Activated naive CD4-positive, alpha-beta T cell treated with anti-CD3 and anti-CD28 coated beads for 36 hours (primary cell): ENCODE measurements at regions not wholly inside any gene's neighbourhood (a gene's known extent, or its start where the extent isn't known, plus 50 kb on each side); places are given as distances from the start of the nearest gene placed in this dataset.

Source experiments
- CTCF ChIA-PET: fragments of 350-600 bp; sonication (Branson Sonifier 250); formaldehyde crosslinking; loops from one replicate; lab custom pipeline; 2021; ENCODE audit warnings: antibody characterized with exemption; lab: Charles Lee
- DNase-seq: peaks from one replicate; pipeline ENCODE4 v3.0.0-alpha.2; 2020
- H3K27ac Mint-ChIP-seq: one replicate; pipeline ENCODE4 v1.8.0; 2021; ENCODE audit warnings: mild to moderate bottlenecking, mixed read lengths
- H3K27me3 Mint-ChIP-seq: one replicate; pipeline ENCODE4 v1.8.0; 2021; ENCODE audit warnings: low read depth, mixed read lengths
- H3K36me3 Mint-ChIP-seq: one replicate; pipeline ENCODE4 v1.8.0; 2021; ENCODE audit warnings: low read depth, mixed read lengths
- H3K4me1 Mint-ChIP-seq: one replicate; pipeline ENCODE4 v1.8.0; 2021; ENCODE audit warnings: low read depth, mixed read lengths
- H3K4me3 Mint-ChIP-seq: one replicate; pipeline ENCODE4 v1.8.0; 2021; ENCODE audit warnings: mild to moderate bottlenecking, moderate library complexity, mixed read lengths
- H3K9me3 Mint-ChIP-seq: one replicate; pipeline ENCODE4 v1.8.0; 2021; ENCODE audit warnings: mixed read lengths
- intact Hi-C: fragments of 100-400 bp; cut with micrococcal nuclease; formaldehyde crosslinking; loops from one replicate; pipeline ENCODE4 v1.15.1; 2023

DNA sequence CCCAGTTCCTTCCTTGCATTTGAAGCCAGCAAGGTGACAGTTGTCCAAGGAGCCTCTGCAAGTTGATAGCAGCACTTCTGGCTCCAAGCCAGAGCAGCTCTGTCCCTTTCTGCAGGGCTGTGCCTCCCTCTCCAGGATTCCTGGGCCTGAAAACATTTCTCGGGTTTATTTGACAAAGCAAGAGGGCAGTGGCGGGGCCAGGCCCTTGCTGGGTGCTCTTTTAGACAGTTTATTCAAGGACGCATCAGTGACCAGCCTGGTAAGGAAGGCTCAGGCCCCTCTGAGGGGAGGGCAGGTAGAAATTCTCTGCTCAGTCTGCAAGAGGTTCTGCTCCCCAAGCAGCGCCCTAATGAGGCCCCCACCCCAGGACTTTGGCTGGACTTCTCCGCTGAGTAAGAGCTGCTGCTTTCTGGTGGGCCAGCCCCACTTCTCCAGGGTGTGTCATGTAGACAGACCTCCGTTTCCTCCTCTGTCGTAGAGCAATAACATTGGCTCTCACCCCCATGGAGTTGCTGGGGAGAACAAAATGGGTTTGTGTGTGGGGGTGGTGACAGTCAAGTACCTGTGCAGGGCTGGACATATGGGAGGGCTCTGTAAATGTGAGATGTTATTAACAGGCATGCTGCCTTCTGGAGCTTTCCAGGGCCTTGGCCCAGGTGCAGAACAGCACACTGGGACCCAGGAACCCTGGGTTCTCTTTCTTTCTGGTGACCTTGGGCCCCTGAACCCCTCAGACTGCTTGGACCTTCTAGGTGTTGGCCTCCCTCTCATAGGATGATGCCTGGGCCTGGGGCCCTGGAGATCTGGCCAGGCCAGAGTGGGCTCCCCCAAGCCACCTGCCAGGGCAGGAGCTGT lies 146.2 kb upstream of the TLE3 start:
- intact Hi-C loops, result no loop called here
- H3K36me3 Mint-ChIP-seq, result no peaks in the 10 kb centered on the region
- H3K9me3 Mint-ChIP-seq, result no peaks in the 10 kb centered on the region
- H3K4me3 Mint-ChIP-seq, result no peak overlapping the region
- H3K4me1 Mint-ChIP-seq, result peaks cover 67% of the 10 kb centered on the region
- DNase-seq, result no peak
- no peaks in the 10 kb centered on the region for H3K27me3 Mint-ChIP-seq
- no peak overlapping the region for H3K27ac Mint-ChIP-seq
- CTCF ChIA-PET, result no interaction called here

DNA sequence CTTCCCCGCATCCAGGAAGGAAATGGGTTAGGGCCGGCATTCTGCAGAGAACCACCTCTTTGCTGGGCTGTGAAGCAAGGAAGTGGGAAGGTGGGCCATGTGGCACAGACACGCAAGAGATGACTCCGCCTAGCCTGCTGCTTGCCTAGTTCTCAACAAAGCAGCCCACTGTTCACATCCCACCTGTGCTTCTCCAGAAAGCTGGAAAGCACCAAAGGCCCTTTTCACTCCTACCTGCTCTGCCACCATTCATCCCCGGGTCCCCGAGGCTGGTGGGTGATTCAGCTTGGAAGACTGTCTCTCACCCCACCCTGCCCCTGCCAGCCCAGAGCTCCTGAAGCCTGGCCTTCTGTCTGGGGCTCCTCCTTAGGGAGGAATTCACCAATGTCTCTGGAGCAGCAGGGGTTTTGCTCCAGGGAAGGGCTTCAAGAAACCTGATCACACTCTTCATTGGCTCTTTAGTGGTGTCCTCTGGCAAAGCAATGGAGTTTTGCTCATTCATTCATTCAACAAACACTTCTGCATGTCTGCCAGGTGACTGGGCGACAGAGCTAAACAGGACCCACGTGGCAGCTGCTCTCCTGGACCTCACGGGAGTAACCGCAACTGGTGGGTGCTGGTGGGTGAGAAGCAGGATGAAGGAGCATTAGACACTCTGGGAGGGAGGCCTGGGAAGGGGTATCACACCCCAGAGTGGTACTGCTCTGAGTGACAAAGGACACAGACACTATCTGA lies 145.4 kb upstream of the TLE3 start:
- peak; percentile 36 for DNase-seq
- Mint-ChIP-seq H3K27ac (no peak overlapping the region), H3K4me1 (peaks cover 60% of the 10 kb centered on the region), H3K9me3 (no peaks in the 10 kb centered on the region), H3K4me3 (no peak overlapping the region), H3K36me3 (no peaks in the 10 kb centered on the region), H3K27me3 (no peaks in the 10 kb centered on the region)
- CTCF ChIA-PET, result no interaction called here
- intact Hi-C loops, result no loop called here

DNA sequence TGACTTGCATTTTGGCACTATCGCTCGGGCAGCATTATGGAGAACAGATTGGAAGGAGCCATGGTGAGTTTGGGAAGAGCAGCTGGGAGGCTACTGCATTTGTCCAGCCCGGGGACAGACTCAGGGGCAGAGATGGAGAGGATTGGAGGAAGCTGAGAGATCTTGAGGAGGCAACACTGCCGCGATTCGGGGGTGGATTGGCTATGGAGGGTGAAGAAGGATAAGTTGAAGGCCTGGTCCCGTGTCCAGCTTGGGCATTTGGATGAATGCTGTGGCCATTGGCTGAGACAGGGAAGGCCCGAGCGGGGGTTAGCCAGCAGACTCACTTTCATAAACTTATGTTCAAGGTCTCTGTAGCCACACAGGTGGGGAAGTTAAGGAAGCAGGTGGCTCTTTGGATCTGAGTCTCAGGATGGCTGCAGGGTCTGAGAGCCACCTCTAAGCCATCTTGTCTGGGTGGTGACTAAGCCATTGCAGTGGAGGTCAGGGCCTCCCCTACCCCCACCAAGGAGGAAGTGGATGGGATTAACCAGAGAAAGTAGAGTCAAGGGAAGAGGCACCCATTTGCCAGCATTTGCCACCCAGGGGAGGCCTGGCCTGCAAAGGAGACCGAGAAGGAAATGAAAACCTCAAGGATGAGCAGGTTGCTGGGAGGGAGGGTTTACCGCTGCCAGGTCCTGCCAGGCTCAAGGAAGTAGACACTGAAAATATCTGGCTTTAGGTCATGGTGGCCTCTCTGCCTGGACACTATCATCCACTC lies 144.0 kb upstream of the TLE3 start:
- intact Hi-C loops, result loop anchor here (2.0 kb wide), 3 partner anchors 101 to 263 kb away; no protein-coding TSS in a partner anchor
- CTCF ChIA-PET, result no interaction called here
- Mint-ChIP-seq H3K27ac (no peak overlapping the region), H3K4me1 (peaks cover 52% of the 10 kb centered on the region), H3K9me3 (no peaks in the 10 kb centered on the region), H3K36me3 (no peaks in the 10 kb centered on the region), H3K4me3 (no peak overlapping the region), H3K27me3 (peaks cover 2% of the 10 kb centered on the region)
- no peak for DNase-seq

DNA sequence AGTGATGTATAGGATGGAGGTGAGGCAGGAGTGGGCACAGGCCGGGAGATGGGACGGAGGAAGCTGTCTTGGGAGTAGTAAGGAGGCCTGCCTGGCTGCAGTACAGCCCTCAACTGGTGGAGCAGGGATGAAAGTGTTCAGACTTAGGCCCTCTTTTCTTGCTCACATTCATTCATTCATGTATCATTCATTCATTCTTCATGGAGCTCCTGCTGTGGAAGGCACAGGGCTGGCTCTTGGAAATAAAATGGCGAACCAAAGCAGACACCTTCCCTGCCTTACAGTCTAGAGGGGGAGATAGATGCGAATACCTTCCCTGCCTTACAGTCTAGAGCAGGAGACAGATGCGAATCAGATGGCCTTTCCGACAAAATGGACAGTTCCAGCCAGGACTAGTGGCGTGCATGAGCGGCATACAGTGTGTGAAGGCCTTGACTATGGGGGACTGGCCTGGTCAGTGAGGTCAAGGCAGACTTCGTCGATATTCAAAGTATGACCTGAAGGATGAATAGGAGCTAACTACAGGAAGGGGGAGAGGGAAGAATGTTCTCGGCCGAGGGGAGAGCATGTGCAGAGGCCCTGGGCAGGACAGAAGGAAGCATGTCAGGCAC lies 143.2 kb upstream of the TLE3 start:
- peaks cover 2% of the 10 kb centered on the region for H3K27me3 Mint-ChIP-seq
- CTCF ChIA-PET, result interaction anchor here (0.7 kb wide), 1 partner anchor 217 kb away, joined by 3 read pairs; no protein-coding TSS in a partner anchor
- no peak overlapping the region for H3K4me3 Mint-ChIP-seq
- no peak for DNase-seq
- no peak overlapping the region for H3K27ac Mint-ChIP-seq
- H3K4me1 Mint-ChIP-seq, result peaks cover 52% of the 10 kb centered on the region
- H3K36me3 Mint-ChIP-seq, result no peaks in the 10 kb centered on the region
- H3K9me3 Mint-ChIP-seq, result no peaks in the 10 kb centered on the region
- intact Hi-C loops, result loop anchor here (1.0 to 2.0 kb wide), 5 partner anchors 17 to 264 kb away; no protein-coding TSS in a partner anchor

DNA sequence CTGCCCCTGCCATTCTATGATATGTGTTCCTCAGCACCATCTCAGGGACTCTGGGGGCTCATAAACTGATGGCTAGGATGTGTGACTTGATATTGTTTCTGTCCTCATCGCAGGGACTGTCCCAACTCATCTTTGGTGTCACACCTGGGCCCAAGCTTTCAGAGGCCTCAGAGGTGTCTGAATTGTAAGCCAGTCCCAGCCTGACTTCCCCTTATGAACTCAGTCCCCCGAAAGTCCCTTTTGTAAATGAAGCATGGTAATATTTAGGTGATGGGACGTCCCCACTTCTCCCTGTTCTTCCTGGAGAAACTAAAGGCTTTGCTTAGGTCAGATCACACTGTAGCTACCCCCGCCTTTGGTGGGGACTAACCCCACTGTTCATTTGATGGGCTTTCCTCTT lies 142.4 kb upstream of the TLE3 start:
- Mint-ChIP-seq H3K27ac (no peak overlapping the region), H3K36me3 (no peaks in the 10 kb centered on the region), H3K4me1 (peaks cover 56% of the 10 kb centered on the region), H3K27me3 (peaks cover 2% of the 10 kb centered on the region), H3K9me3 (no peaks in the 10 kb centered on the region), H3K4me3 (no peak overlapping the region)
- intact Hi-C loops, result loop anchor here (1.0 to 2.0 kb wide), 5 partner anchors 18 to 265 kb away; no protein-coding TSS in a partner anchor
- CTCF ChIA-PET, result no interaction called here
- peak; percentile 84 for DNase-seq

DNA sequence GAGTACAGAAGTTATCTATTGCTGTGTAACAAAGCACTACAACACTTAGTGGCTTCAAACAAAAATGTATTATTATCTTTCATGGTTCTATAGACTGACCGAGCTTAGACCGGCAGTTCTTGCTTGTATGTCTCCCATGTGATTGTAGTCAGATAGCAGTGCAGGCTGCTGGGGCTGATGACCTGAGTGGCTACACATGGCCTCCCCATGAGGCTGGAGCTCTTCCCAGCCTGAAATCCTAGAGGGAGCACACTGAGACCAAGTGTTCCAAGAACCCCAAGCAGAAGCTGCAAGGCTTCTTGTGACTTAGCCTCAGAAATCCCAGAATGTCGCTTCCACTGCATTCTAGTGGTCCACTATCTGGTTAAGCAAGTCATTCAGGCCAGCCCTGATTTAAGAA lies 141.2 kb upstream of the TLE3 start:
- intact Hi-C loops, result loop anchor here (10.0 kb wide), 1 partner anchor 524 kb away; no protein-coding TSS in a partner anchor
- H3K27me3 Mint-ChIP-seq, result peaks cover 2% of the 10 kb centered on the region
- DNase-seq, result no peak
- H3K36me3 Mint-ChIP-seq, result no peaks in the 10 kb centered on the region
- H3K4me3 Mint-ChIP-seq, result no peak overlapping the region
- CTCF ChIA-PET, result interaction anchor here (0.8 kb wide), 1 partner anchor 20 kb away, joined by 3 read pairs; no protein-coding TSS in a partner anchor
- H3K9me3 Mint-ChIP-seq, result no peaks in the 10 kb centered on the region
- H3K4me1 Mint-ChIP-seq, result peaks cover 66% of the 10 kb centered on the region
- no peak overlapping the region for H3K27ac Mint-ChIP-seq

DNA sequence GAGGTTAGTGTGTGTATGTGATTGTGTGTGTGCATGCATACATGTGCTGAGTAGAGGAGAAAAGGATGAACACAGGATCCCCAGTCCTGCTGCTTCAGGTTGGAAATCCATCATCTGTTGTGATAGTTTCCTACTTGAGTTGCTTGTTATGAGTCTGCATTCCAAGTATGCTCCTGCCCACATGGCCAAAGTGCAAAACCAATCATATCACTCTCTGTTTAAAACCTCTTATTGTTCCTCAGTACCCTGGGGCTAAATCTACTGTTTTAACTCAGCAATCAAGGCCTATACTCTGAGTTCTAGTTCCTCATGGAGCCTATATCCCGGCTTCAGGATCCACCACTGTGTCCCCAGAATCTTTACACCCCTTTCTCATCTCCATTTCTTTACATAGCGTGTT lies 139.9 kb upstream of the TLE3 start:
- Mint-ChIP-seq H3K27ac (no peak overlapping the region), H3K4me1 (peaks cover 53% of the 10 kb centered on the region)

DNA sequence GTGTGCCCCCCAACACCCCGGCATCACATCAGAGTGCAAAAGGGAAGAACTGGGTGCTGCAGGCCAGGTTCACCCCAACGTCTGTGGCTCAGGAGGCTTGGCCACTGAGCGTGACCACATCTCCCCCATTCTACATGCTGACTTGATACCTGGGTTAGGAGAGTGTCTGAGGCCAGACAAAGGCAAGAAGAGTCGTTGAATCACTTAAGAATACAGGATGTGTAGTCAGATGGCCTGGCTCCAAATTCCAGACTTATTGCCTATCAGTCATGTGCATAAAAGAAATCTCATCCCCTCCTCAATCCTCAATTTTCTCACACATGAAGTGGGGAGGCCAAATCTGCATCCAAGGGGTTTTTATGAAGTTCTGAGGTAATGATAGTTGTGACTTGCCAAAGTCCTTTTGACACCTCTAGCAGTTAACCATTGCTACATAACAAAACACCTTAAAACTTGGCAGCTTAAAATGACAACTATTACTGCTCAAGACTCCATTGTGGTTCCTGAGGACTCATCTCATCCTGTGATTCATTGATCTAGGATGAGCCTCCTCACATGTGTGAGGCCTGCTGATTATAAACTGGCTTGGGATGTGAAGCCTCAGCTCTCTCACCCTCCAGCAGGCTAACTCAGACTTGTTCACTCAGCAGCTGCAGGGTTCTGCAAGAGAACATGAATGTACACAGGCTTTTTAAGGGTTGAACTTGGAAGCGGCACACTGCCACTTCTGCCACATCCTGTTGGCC lies 138.8 kb upstream of the TLE3 start:
- peaks cover 2% of the 10 kb centered on the region for H3K27me3 Mint-ChIP-seq
- DNase-seq, result peak; percentile 64
- H3K4me1 Mint-ChIP-seq, result peaks cover 42% of the 10 kb centered on the region

More for the DNA sequence above, 139.9 kb upstream of the TLE3 start:
- no peak for DNase-seq
- Mint-ChIP-seq H3K27me3 (peaks cover 2% of the 10 kb centered on the region), H3K36me3 (no peaks in the 10 kb centered on the region), H3K4me3 (no peak overlapping the region), H3K9me3 (no peaks in the 10 kb centered on the region)
- CTCF ChIA-PET, result interaction anchor here (1.4 kb wide), 1 partner anchor 22 kb away, joined by 4 read pairs; no protein-coding TSS in a partner anchor
- intact Hi-C loops, result loop anchor here (10.0 kb wide), 1 partner anchor 523 kb away; no protein-coding TSS in a partner anchor

DNA sequence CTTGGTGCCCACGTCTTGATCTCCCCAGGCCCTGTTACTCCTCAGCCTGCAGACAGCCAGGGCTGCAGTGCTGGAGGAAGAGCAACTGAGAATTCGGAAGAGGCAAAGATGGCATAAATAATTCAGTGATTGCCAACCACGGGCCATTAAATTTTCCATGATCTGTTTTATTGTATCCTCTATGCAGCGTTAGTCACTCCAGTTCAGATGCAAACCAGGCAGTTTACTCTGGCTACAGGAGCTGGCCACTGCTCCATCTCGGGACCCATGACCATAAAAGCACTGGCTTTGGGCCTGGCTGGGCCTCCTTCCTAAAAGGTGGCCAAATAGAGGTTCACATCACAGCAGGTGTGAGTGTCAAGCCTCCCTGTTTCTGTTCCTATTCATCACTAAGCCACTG lies 137.6 kb upstream of the TLE3 start:
- no peak for DNase-seq
- Mint-ChIP-seq H3K4me3 (no peak overlapping the region), H3K9me3 (peaks cover 16% of the 10 kb centered on the region), H3K27ac (no peak overlapping the region), H3K36me3 (peaks cover 4% of the 10 kb centered on the region), H3K27me3 (peaks cover 2% of the 10 kb centered on the region), H3K4me1 (peaks cover 33% of the 10 kb centered on the region)
- intact Hi-C loops, result loop anchor here (10.0 kb wide), 1 partner anchor 521 kb away; no protein-coding TSS in a partner anchor
- CTCF ChIA-PET, result no interaction called here

More for the DNA sequence above, 138.8 kb upstream of the TLE3 start:
- CTCF ChIA-PET, result no interaction called here
- no peak overlapping the region for H3K27ac Mint-ChIP-seq
- peaks cover 4% of the 10 kb centered on the region for H3K36me3 Mint-ChIP-seq
- no peak overlapping the region for H3K4me3 Mint-ChIP-seq
- peaks cover 11% of the 10 kb centered on the region for H3K9me3 Mint-ChIP-seq
- intact Hi-C loops, result loop anchor here (1.0 to 10.0 kb wide), 2 partner anchors 64 to 522 kb away; no protein-coding TSS in a partner anchor

DNA sequence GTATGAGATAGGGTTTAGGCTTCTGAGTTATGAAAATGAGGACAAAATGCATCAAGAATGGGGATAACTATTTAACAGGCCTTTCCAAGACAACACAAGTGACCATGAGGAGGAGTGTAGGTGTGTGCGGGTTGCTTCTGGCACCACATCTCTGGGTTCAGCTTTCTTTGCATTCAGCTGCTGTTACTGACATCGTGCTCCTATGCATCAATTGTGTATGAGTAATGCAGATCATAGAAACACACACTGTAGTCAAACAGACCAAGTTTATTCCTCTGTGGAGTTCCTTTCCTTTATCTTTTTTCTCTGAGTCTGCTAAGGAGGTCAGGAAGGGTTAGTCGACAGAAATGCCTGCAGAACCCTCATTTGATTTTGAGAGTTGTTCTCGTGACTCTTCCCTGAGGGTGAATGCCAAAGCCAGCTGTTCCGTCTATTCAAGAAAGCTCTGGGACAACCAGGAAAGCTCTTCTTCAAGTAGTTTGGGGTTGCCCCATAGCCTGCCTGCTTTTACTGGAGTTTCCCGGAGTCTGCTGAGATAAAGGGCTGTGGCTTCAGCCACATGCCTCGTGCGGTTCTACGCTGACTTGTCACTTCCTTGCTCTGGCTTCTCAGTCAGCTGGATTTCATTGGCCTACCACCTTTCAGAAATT lies 136.7 kb upstream of the TLE3 start:
- H3K4me1 Mint-ChIP-seq, result peaks cover 26% of the 10 kb centered on the region
- peaks cover 2% of the 10 kb centered on the region for H3K27me3 Mint-ChIP-seq
- peak; percentile 69 for DNase-seq
- H3K36me3 Mint-ChIP-seq, result peaks cover 4% of the 10 kb centered on the region
- peaks cover 23% of the 10 kb centered on the region for H3K9me3 Mint-ChIP-seq
- H3K4me3 Mint-ChIP-seq, result no peak overlapping the region
- intact Hi-C loops, result loop anchor here (1.0 to 10.0 kb wide), 2 partner anchors 476 to 520 kb away; no protein-coding TSS in a partner anchor
- H3K27ac Mint-ChIP-seq, result peak overlapping the region; percentile 55
- CTCF ChIA-PET, result interaction anchor here (0.7 to 1.0 kb wide), 2 partner anchors 15 to 772 kb away, joined by 3 read pairs; no protein-coding TSS in a partner anchor
